HG02678 (cell line): ENCODE measurements at regions not wholly inside any gene's neighbourhood (a gene's known extent, or its start where the extent isn't known, plus 50 kb on each side); places are given as distances from the start of the nearest gene placed in this dataset.
"Not testable (repeated sequence)": the region's sequence is repeated elsewhere in the genome, so short reads cannot be mapped to it uniquely, and the experiment has no call there.

Source experiments
- ATAC-seq: cut with Tn5 transposase; IDR thresholded peaks from one replicate; pipeline ENCODE4 v1.9.1; 2021; ENCODE audit warnings: mild to moderate bottlenecking, moderate library complexity; ENCODE audit not compliant: unreplicated experiment

- ATAC-seq = no peak
These were observed 286.4 kb downstream of the PRDM5 start for GRCh38 chr4:120636120-120636630.

GRCh38 chr4:120633810-120634209 is 288.7 kb downstream of the PRDM5 start:
- ATAC-seq = no peak

GRCh38 chr4:120630427-120630826 is 292.1 kb downstream of the PRDM5 start:
- no peak for ATAC-seq

- no peak for ATAC-seq
These were observed 292.9 kb downstream of the PRDM5 start for GRCh38 chr4:120629546-120630108.

- ATAC-seq = no peak
These were observed 299.9 kb downstream of the PRDM5 start for GRCh38 chr4:120622601-120623000.

GRCh38 chr4:120617171-120617570 is 305.4 kb downstream of the PRDM5 start:
- no peak for ATAC-seq

GRCh38 chr4:120616041-120616440 is 306.5 kb downstream of the PRDM5 start:
- no peak for ATAC-seq

GRCh38 chr4:120613778-120614177 is 308.7 kb downstream of the PRDM5 start:
- no peak for ATAC-seq

GRCh38 chr4:120611092-120611491 is 311.4 kb downstream of the PRDM5 start:
- ATAC-seq = no peak

- ATAC-seq = no peak
These were observed 331.5 kb downstream of the PRDM5 start for GRCh38 chr4:120591038-120591437.

GRCh38 chr4:120589787-120590186 is 332.7 kb downstream of the PRDM5 start:
- ATAC-seq = no peak

- ATAC-seq = no peak
These were observed 353.8 kb downstream of the PRDM5 start for GRCh38 chr4:120568731-120569130.

GRCh38 chr4:120561648-120562047 is 360.9 kb downstream of the PRDM5 start:
- ATAC-seq = no peak

- ATAC-seq = no peak
These were observed 365.2 kb downstream of the PRDM5 start for GRCh38 chr4:120557372-120557771.

GRCh38 chr4:120555058-120555457 is 367.5 kb downstream of the PRDM5 start:
- ATAC-seq = no peak

GRCh38 chr4:120554086-120554485 is 368.4 kb downstream of the PRDM5 start:
- ATAC-seq = no peak

GRCh38 chr4:120550624-120551220 is 371.8 kb downstream of the PRDM5 start:
- ATAC-seq = not testable (repeated sequence)

GRCh38 chr4:120549011-120549570 is 373.4 kb downstream of the PRDM5 start:
- ATAC-seq = no peak

- ATAC-seq = no peak
These were observed 377.1 kb downstream of the PRDM5 start for GRCh38 chr4:120545391-120545790.

GRCh38 chr4:120544838-120545237 is 377.7 kb downstream of the PRDM5 start:
- ATAC-seq = no peak

GRCh38 chr4:120540625-120541024 is 381.9 kb downstream of the PRDM5 start:
- ATAC-seq = no peak

GRCh38 chr4:120536884-120537283 is 385.6 kb downstream of the PRDM5 start:
- no peak for ATAC-seq
